ENCODE measurements at regions not wholly inside any gene's neighbourhood (a gene's known extent, or its start where the extent isn't known, plus 50 kb on each side); places are given as distances from the start of the nearest gene placed in this dataset.

- no peak for DNase-seq (ENCODE audit: low spot score)
- no peaks in the 10 kb centered on the region for H3K36me3 ChIP-seq (ENCODE audit: control insufficient read depth in 4 of 4, insufficient read depth in 3 of 4, low read depth in 1 of 4, low read length in 3 of 4)
- no peak overlapping the region for H3K9ac ChIP-seq (ENCODE audit: low read depth in 1 of 2, low read length in 2 of 2)
- H3K4me3 ChIP-seq (ENCODE audit: low read depth in 1 of 3, low read length in 3 of 3) = no peak overlapping the region
- WGBS = 17% methylated on average over 1 of the region's 1 CpG
- peaks cover 0 to 3% (median 0%) of the 10 kb centered on the region in 4 donors for H3K9me3 ChIP-seq (ENCODE audit: control insufficient read depth in 4 of 4, low read length in 3 of 4)
- H3K27ac ChIP-seq (ENCODE audit: low read depth in 1 of 2, low read length in 2 of 2) = no peak overlapping the region
- H3K27me3 ChIP-seq (ENCODE audit: control insufficient read depth in 4 of 4, insufficient read depth in 4 of 4, low read length in 3 of 4) = no peaks in the 10 kb centered on the region
- no peaks in the 10 kb centered on the region for H3K4me1 ChIP-seq (ENCODE audit: control insufficient read depth in 4 of 4, insufficient read depth in 4 of 4, low read length in 3 of 4)
- TF ChIP-seq CTCF (IDR thresholded peaks at IDR 0.05; ENCODE audit: low read depth, low read length, missing input control) = no peak
- no peak for TF ChIP-seq HNF4G (IDR thresholded peaks at IDR 0.05)
- TF ChIP-seq MAX (IDR thresholded peaks at IDR 0.05) = no peak
- no peak for TF ChIP-seq ATF3 (IDR thresholded peaks at IDR 0.05)
- TF ChIP-seq RAD21 (IDR thresholded peaks at IDR 0.05) = no peak
- TF ChIP-seq JUND (IDR thresholded peaks at IDR 0.05) = no peak
- no peak for TF ChIP-seq TAF1 (conservative IDR thresholded peaks at IDR 0.05)
- no peak for TF ChIP-seq FOXA1 (IDR thresholded peaks at IDR 0.05)
These were observed 265.8 kb upstream of the CNTN3 start for GRCh38 chr3:74880237-74880636.

GRCh38 chr3:74866357-74867030, 252.0 kb upstream of the CNTN3 start:
- Histone ChIP-seq H3K9me3 (ENCODE audit: control insufficient read depth in 4 of 4, low read length in 3 of 4) (no peaks in the 10 kb centered on the region), H3K36me3 (ENCODE audit: control insufficient read depth in 4 of 4, insufficient read depth in 3 of 4, low read depth in 1 of 4, low read length in 3 of 4) (no peaks in the 10 kb centered on the region), H3K9ac (ENCODE audit: low read depth in 1 of 2, low read length in 2 of 2) (no peak overlapping the region), H3K27me3 (ENCODE audit: control insufficient read depth in 4 of 4, insufficient read depth in 4 of 4, low read length in 3 of 4) (no peaks in the 10 kb centered on the region), H3K27ac (ENCODE audit: low read depth in 1 of 2, low read length in 2 of 2) (no peak overlapping the region), H3K4me1 (ENCODE audit: control insufficient read depth in 4 of 4, insufficient read depth in 4 of 4, low read length in 3 of 4) (no peaks in the 10 kb centered on the region), H3K4me3 (ENCODE audit: low read depth in 1 of 3, low read length in 3 of 3) (no peak overlapping the region)
- TF ChIP-seq ATF3 (IDR thresholded peaks at IDR 0.05) (no peak), EGR1 (IDR thresholded peaks at IDR 0.05; ENCODE audit: low read depth in 2 of 2) (no peak), SP1 (IDR thresholded peaks at IDR 0.05) (no peak), TAF1 (conservative IDR thresholded peaks at IDR 0.05) (no peak), HNF4G (IDR thresholded peaks at IDR 0.05) (no peak), RXRA (IDR thresholded peaks at IDR 0.05) (no peak), HNF4A (conservative IDR thresholded peaks at IDR 0.05) (no peak), MAX (IDR thresholded peaks at IDR 0.05) (no peak), NR2F2 (IDR thresholded peaks at IDR 0.05) (no peak), REST (IDR thresholded peaks at IDR 0.05) (no peak), GABPA (IDR thresholded peaks at IDR 0.05 in 1 of 2, conservative IDR thresholded peaks at IDR 0.05 in 1 of 2) (no peak), YY1 (IDR thresholded peaks at IDR 0.05) (no peak), FOXA1 (IDR thresholded peaks at IDR 0.05) (no peak)
- WGBS = 57% methylated on average over 1 of the region's 1 CpG
- no peak for DNase-seq (ENCODE audit: low spot score)

Data from liver (tissue), 8 donors.